HG03175 (cell line): ENCODE measurements at regions not wholly inside any gene's neighbourhood (a gene's known extent, or its start where the extent isn't known, plus 50 kb on each side); places are given as distances from the start of the nearest gene placed in this dataset.

Source experiments
- ATAC-seq: cut with Tn5 transposase; IDR thresholded peaks from one replicate; pipeline ENCODE4 v1.9.1; 2021; ENCODE audit warnings: mild to moderate bottlenecking, moderate library complexity; ENCODE audit not compliant: unreplicated experiment

DNA sequence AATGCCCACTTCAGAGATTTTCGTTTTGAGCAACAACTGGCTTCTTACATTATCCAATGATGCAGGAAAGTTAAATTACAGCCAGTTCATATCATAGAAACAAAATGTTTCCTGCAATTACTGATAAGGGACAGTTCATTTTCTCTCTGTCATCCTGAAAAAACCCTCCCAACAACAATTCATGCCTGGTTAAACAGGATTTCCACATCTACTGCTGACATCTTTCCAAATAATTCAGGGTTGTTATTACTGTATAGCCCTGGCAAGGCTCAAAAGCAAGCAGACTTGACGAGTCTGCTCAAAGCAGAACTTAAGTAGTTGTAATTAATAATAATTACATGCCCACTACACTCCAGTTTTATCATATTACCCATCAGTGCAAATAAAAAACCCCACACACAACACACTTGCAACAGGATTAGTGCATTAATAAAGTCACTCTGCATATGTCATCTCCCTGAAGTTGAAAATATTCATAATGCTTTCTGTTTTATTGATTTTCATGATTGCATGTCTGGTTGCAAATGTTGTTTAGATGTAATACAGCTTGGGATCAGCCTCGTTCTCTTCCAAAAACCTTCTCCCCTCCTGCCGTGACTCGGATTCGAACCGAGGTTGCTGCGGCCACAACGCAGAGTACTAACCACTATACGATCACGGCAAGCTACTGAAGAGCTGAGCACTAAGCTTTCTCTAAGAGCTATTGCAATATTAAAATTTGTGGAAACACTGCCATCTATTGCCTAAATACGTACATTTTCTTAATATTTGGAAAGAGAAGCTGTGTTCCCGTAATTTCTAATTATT lies 119.6 kb upstream of the NFIB start:
- no peak for ATAC-seq

DNA sequence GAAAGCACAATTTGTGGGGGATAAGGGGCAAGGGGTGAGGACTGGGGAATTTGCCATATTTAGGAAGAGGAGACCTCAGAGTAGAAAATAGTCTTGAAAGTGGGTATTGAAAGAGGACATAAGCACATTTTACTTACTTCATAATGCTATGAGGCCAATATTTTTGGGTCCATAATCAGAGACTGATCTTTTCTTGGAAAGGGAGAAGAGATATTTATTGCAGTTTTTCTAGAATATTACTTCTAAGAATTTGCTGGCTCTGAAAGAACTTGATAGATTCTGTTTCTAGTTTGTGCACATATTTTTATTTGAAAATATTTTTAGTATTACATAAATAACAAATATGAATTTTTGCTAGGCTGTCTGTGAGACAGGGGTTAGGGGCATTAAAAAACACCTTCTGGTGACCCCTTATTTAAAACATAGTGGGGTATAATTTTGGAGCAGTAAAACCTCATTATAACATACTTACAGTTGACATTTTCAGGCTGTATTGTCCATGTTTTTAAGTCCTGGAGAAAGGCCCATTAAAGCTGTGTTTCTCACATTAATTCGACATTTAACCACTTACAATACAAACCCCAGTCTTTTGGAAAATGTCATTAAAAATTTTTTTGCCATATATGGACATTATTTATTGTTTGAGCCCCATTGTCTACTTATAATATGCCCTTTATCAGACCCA lies 118.9 kb upstream of the NFIB start:
- ATAC-seq = no peak

DNA sequence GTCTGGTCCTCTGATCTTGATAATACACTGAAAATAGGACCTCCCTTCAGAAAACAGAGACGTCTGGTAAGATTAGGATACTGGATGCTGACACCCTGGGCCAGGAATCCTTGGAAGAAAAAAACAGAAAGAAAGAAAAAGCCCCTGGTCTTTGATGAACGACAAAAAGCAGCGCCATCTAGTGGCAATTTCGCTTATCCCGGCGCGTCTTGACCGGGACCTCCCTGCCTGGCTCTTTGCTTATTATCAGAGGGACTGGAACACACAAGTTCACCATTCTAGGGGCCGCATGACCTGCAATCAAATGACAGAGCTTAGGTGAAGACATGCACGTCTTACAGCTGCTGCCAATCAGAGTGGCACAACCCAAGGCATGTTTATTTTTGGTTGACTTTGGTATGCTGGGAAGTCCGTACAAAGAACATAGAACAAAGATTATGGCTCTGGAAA lies 114.9 kb upstream of the NFIB start:
- ATAC-seq = peak; percentile 79

DNA sequence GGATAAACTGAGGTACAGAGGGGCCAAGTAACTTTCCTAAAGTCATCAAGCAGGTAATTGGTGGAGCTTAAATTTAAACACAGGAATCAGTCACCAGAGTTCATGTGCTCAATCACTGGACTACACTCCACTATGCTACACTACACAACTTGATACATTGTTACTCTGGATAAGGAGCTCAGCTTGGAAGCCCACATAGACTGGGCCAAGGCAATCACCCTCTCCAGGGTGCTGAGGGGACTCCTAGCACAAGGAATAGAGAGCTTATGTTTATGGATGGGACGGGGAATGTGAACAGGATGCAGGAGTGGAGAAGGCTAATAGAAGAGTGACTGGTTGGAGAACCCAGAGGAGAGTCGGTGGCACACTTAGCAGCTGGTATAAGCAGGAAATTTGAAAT lies 113.5 kb upstream of the NFIB start:
- no peak for ATAC-seq

DNA sequence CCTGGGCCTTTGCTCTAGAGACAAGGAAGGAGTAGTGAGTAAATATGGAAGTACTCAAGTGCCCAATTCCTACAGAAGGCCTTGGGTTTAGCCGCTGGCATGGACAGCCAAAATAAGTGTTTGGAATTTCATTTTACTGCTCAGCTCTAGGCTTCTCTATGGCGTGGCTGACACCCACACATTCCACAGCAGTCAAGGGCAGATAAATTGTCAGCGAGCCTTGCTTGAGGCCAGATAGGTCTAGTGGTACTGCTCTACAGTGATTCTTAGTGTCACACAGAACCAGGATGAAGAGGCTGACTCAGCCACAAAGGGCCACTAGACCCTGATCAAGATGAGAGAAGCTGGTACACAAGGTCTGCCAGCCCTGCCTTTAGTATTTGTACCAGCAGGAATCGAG lies 111.0 kb upstream of the NFIB start:
- ATAC-seq = no peak

DNA sequence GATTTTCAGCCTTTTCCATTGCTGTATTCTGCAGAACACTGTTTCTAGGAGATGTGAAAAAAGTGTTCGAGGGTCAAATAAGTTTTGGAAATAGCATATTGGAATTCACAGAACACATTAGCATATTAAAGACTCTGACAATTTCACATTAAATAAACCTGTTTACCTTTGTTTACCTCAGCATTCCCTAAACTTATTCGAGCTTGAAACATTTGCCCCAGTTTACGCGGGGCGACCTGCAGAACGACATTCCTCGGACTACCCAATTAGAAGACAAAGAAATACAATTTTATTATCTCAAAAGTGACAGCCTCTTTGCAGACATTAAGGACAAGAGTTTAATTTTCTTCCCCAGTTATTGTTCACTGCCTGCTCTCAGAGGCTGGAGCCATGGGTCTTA lies 110.3 kb upstream of the NFIB start:
- no peak for ATAC-seq

DNA sequence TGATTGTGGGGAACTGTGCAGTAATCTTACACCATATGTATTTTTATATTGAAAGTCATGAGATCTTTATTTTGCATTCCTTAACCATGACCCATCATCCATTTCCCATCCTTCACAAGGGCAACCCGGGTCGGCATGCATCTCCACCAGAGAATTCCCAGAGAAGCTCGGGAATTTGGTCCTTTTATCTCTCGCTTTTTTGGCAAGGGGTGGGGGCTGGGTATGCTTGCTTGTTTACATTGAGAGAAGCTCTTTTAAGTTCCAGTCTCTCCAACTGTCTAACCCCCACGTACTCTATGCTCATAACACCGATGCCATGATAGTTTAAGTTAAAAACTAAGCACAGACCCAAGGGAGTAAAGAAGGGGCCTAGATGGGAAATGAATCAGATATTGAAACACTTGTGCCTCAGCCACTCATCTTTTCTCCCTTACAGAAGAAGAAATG lies 109.9 kb upstream of the NFIB start:
- ATAC-seq = no peak

DNA sequence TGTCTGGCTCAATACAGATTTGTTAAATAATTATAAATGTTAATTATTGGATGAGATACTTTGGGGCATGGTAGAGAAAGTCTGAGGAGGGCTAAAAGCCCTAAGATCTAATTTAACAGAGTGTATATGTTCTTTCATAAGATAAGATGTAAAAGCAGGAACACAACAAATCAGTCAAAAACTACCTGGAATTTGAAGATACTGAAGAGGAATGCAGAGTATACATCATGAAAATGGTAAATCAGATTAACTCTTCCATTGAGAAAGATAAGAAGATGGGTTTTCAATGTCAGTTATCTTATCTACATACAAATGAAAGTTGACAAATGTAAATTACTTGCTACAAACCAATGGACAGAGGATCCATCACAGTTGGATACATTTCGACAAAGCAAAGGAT lies 107.3 kb upstream of the NFIB start:
- ATAC-seq = no peak

DNA sequence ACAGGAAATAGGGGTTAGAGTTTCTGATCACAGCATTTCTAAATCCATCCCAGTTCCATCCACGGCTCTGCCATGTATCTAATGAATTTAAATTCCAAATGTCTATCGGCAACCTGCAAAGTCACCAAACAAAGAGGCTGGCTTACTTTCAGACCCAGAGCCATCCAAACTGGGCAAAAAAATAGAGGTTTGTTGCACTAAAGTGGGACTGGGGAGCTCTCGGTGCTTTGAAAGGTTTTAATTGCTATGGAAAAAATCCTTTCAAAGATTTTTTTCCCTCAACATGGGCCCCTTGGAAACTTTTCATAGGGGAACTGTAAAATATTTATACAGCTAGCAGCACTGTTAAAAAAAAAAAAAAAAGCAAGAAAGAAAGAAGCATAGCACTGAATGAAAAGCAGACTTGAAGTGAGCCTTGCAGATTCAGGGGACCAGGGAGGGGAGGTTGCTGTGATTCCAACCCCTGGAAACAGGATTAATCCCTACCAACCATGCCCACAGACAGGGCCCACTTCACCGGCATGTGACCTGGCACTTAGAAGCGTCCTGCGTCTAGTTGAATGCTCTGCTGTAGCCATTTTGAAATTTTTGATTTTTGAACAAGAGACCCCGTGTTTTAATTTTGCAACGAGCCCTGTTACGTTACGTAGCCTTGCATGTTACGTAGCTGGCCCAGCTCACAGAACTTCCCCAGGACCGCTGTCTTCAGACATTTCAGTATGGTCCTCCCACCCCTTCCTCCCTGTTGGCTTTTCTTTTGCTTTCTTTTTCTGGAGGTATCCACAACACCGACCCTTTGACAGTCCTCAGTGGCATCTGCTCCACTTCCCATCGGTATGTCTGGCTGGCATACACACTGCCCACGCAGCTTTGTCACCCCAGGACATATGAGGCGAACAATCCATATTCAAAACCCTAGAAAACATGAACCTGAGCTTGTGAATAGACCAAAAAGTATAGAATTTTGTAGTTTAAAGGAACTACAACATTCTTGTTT lies 105.3 kb upstream of the NFIB start:
- no peak for ATAC-seq

DNA sequence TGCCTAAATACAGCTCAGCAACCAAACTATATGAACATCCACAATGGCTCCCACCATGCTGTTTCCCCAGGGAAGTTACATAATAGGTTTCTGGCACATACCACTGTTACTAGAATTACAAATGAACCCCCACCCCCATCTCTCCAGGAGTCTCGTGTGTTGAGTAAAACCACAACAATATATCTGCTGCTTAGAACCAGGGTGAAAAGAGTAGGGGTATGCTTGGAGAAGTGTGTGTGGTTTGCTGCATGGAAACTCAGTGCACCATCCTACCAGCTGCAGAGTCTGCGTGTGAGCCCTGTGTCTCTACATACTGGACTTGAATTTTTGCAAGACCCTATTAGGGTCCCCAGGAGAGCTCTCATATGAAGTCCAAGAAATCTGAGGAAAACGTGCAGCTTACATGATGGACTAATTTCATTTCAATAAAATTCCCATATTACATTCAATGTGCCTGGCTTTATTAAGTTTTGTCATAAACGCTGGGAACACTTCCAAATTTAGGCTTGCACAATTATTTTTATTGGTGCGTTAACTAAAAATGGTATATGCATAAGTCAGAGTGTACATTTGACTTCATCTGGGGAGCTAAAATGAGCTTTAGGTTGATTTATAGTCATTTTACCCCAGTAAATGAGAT lies 104.5 kb upstream of the NFIB start:
- ATAC-seq = no peak

DNA sequence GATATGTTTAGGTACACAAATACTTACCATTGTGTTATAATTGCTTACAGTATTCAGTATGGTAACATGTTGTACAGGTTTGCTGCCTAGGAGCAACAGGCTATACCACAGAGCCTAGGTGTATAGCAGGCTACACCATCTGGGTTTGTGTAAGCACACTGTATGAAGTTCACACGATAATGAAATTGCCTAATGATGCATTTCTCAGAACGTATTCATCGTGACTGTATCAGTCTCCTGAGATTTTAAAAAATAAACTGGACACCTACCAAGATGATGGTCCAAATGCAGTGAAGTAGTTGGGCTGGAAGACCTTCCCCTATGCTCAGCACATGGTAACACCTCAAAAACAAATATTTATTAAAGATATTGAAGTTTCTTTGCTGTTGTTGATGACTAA lies 103.3 kb upstream of the NFIB start:
- no peak for ATAC-seq

DNA sequence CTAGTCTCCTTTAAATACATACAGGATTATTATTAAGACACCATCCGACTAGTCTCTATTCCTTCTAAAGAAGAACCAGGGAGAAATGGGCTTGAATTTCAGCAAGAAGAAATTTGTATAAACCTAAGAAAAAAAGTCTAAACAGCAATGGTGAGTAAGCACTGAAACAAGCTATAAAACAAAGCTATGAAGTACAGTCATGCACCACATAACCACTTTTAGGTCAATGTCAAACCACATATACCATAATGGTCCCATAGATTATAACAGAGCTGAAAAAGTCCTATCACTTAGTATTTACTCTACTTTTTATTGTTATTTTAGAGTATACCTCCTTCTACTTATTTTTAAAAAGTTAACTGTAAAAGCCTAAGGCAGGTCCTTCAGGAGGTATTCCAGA lies 102.0 kb upstream of the NFIB start:
- ATAC-seq = no peak

DNA sequence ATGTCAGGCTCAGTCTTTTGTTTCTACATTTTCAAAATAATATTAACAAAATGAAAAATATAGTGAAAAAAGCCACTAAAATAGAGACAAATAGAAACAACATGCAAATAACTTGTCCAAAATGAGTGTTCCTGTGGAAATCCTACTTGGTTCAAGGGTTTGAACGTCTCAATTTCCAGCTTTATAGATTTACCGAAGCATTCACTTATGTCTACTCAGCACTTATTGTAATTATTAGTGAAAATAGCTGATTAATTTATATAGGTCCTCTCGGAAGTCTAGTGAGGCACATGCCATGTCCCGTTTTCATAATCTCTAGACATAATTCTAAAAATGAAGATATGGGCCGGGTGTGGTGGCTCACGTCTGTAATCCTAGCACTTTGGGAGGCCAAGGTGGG lies 99.9 kb upstream of the NFIB start:
- no peak for ATAC-seq

DNA sequence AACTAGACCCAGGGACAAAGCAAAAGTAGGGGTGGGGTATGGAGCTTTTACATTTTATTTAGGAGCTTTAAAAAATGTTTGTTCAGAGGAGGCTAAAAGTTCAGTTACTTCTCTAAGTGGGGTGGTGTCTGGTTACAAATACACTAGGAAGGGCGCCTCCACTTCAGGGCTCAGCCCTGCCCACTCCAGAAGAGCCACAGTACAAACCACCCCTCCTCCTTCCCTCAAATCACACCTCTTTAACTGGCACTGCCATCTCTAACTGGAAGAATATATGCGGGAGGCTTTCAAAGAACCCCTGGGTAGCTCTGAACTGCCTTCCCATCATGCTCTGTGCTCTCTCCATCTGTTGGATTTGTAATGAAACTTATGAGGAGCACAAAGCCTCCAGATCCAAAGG lies 98.8 kb upstream of the NFIB start:
- ATAC-seq = no peak

DNA sequence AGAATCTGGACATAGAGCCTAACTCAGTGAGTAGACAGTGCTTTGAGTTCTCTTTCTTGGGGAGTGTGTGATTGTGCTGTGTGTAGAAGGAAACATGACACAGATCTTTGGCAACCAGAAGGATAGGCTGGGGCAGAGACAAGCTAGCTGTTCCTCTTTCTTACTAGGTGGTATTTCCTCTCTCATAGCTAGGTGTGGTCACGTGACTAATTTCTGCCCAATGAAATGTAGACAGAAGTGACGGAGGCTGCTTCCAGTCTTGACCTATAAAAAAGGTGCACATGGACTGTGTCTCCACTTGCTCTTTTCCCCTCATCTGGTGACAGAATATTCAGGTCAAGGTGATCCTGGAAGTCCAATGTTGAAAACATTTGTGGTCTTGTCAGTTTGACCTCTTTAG lies 92.5 kb upstream of the NFIB start:
- ATAC-seq = no peak

DNA sequence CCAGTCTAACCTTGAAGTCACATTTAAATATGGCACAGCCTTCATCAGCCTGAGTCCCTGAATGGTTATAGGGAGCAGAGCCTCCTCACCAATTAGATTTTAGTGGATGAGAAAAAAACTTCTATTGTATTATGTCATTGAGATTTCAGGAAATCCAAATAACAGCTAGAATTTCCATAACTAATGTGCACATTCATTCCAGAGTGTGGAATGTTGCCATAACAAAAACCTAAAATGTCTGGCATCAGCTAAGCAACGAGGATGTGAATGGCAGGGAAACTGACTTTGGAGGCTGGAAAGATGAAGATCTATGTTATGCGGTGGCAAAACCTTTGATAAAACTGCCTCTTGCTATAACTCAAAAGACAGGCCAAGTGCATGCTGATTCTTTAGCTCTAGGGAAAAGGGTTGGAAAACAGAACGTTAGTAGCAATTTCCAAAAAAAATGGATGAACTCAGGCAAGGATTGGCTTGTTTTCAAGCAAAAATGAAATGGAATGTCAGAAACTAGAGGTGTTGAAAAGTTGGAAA lies 91.3 kb upstream of the NFIB start:
- no peak for ATAC-seq

DNA sequence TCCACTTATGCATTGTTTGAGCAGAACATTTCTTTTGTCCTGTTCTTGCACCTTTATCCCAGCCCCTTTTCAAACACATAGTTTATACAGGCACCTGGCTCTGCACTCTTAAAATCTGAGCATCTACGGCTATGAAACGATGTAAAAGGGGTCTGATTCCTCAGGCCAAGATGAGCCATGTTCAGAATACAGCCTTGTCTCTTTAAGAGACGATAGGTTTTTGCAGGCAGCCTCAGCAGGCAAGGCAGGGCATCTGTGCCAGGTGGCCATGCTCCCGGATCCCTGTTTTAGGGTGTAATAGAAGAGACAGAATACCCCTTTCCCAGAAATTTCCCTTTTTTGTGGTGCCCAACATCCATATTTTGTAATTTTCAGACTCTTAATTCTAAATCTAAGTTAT lies 89.1 kb upstream of the NFIB start:
- ATAC-seq = no peak

DNA sequence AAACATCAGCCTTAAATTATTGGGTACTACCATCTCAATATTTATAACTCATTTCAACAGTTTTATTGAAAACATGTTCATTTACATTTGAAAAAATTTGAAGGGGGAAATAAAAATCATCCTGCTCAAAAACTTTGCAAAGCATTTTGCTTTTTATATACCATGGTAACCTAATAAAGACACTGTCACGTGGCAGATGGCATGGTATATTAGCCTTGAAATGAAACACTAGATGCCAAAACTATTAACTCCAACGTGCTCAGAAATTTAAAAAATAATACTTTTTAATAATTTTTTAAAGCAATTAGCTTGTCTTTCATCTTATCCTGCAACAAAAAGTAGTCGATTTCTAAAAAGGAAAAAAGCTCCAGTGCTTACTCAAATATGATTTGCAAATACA lies 88.6 kb upstream of the NFIB start:
- no peak for ATAC-seq

DNA sequence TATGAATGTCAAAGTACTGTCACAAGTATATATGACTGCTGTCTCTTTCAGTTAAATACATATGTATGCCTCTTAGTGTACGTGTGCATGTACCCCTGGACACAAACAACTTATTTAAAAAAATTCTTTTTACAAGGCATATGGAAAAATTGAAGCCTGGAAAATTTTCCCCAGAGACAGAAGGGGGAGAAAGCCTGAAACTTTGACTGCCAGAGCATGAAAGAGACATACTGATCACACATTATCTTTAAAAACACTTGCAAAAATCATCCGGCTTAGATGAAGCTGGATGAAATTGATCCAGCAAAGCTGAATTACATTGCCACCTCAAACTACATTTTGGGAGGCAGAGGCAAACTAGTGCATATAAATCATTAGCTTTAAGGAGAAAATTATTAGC lies 88.0 kb upstream of the NFIB start:
- ATAC-seq = no peak

DNA sequence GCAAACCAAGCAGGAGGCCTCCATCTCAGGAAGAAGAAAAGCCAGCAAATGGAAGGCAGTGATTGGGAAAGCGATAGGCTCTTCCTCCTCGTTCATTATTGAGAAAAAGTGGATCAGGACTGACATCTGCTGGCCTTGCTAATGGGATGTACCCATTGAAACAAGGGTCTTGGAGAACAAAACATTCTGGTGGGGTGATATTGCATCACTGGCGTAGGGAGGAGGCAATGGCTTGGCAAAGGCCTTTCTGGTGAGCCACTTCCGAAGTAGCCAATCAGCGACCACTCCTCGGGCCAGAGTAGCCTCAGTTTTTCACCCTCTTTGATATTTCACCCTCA lies 86.7 kb upstream of the NFIB start:
- no peak for ATAC-seq
